ENCODE measurements at regions not wholly inside any gene's neighbourhood (a gene's known extent, or its start where the extent isn't known, plus 50 kb on each side); places are given as distances from the start of the nearest gene placed in this dataset.
"Not testable (repeated sequence)": the region's sequence is repeated elsewhere in the genome, so short reads cannot be mapped to it uniquely, and the experiment has no call there.

DNA sequence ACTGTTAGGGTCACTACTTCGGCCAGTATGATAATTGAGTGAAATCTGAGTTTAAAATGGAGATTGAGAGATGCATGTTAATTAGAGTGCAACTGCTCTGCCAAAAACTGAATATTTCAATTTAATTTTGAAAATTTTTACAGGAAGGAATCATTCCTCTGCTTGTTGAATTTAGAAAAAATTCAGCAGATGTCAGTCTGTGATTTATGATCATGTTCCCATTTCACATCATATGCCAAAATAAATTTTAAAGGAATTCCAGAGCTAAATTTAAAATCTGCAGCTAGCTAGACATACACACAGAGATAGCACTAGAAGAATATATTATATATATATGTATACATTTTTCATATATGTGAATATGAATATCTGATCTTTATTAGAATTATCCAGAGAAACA lies 797.6 kb upstream of the TMEM132C start:
- no peak for FAIRE-seq

DNA sequence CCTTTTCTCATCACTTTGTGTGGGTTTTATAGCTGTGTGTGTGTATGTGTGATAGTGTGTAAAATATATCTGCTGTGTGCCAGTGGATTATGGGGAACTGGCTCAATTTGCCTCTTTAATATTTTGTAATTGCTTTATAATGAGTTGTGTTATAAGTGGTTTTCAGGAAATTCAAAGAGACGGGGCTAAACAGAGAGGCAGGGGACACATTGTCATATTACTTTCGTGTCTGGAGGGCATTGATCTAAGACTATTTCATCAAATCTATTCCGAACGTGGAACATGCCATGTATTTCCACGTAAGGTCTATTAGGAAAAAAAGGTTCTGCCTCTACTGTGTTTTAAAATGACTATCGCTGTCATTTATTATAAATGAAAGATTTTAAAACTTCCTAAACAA lies 793.2 kb upstream of the TMEM132C start:
- FAIRE-seq: no peak

DNA sequence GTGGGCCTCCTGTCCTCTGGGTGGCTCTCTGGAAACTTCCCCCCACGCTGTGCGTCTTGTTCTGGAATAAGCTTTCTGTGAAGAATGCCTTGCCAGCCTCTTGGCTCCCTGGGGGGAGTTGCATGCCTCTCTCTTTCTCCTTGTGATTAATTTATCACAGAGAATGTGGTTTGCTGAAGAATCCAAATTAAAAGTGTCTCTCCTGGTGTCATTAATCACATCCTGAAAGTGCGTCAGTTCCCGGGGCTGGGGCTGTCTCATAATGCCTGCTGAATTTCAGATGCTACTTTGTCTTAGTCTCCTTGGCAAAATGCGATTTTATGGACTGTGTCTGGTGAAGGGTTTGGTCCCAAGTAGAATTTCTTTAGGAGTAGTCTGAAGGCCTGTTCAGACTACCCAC lies 787.7 kb upstream of the TMEM132C start:
- no peak for FAIRE-seq

DNA sequence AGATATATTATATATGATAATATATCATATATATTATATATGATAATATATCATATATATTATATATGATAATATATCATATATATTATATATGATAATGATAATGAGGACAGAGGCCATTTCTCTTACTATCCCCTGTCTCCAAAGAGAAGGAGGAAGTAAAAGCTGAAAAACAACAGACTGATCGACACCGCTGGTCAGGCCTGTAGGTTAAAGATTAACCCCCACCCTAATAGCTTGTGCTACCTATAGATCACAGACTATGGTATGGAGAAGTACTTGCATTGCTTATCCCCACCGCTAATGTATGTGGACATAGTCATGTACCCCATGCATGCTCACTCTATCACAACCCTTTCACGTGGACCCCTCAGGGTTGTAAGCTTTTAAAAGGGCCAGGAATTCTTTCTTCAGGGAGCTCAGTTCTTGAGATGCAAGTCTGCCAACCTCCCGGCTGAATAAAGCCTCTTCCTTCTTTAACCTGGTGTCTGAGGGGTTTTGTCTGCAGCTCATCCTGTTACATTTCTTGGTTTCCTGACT lies 786.1 kb upstream of the TMEM132C start:
- peak; percentile 100 for FAIRE-seq

DNA sequence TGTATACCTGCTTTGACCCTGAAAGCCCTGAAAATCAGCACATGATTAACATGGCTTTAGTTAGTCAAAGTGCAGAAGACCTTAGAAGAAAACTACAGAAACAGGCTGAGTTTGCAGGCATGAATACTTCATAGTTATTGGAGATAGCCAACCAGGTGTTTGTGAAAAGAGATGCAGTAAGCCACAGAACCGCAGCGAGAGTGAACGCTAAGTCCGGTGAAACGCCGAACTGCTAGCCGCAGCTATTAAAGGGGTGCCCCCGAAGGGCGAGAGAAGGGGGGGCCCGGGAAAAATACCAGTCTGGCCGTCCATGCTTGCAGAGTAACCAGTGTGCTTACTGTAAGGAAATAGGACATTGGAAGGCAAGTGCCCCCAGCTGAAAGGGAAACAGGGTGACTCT lies 784.0 kb upstream of the TMEM132C start:
- no peak for FAIRE-seq

DNA sequence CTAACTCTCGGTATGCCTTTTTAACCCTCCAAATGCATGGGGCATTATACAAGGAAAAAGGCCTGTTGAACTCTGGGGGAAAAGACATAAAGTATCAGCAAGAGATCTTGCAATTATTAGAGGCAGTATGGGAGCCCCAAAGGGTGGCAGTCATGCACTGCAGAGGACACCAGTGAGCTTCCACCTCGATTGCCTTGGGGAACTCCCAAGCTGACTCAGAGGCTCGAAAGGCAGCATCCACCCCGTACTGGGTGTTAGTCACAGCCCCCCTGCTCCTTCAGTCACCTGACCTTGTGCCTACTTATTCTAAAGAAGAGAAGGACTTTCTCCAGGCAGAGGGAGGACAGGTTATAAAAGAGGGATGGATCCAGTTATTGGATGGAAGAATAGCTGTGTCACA lies 781.4 kb upstream of the TMEM132C start:
- FAIRE-seq: no peak

DNA sequence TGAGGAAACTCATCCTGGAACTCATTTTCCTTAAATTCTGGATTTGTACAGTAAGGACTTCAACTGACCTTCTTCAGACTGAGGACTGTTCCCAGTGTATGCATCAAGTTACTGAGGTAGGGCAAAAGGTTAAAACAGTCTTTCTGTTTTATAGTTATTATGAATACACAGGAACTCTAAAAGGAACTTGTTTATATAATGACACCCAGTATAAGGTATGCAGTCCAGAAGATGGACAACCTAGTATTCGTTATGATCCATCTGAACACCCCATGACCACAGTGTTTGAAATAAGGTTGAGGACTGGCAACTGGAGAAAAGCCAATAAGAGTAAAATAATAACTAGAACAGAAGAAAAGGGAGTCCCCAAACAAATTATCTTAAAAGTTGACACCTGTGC lies 779.9 kb upstream of the TMEM132C start:
- no peak for FAIRE-seq

DNA sequence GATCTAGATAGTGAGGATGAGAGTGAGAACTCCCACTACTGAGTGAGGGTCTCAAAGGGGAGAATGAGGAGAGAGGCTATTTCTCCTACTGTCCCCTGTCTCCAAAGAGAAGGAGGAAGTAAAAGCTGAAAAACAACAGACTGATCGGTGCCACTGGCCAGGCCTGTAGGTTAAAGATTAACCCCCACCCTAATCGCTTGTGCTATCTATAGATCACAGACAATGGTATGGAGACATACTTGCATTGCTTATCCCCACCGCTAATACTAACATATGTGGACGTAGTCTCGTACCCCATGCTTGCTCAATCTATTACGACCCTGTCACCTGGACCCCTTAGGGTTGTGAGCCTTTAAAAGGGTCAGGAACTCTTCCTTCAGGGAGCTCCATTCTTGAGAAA lies 777.9 kb upstream of the TMEM132C start:
- FAIRE-seq: no peak

DNA sequence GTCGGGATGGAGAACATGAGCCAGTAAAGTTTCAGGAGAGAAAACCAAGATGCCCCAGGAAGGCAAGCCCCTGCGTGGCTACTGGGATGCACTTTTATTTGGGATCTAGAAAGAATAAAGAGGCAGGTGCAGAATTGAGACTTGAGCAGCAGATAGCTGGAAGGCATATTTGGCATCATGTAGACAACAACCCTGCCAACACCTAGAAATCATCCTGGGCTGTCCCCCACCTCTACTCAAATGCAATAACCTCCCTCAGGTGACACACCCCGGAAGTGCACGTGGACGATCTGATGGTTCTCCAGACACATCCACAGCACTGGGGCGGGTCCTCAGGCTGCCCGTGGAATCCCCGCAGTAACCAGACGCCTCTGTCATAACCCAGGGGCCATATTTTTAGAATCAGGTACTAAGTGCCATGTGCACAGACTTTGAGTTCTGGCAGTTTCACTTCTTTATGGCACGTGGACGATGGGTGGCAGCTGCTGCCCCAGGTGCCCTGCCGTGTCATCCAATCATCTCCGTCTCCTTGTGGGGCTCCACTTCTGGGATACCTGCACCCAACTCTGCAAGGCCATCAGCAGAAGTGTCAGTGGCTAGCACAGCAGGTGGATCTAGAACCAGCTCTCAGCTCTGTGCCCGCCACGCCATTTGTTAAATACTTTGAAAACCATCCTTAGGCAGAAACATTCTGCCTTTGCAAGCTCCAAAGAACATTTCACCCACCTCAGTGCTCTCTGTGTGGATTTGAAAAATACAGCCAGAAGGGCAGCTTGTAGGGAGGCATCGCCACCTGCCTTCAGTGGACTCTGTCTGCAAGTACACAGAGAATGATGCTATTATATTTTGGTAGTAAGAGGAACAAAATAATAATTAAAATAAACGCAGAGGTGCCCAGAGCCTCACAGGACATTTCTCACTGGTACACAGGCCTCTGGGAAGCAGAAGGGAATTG lies 771.7 kb upstream of the TMEM132C start:
- no peak for FAIRE-seq

DNA sequence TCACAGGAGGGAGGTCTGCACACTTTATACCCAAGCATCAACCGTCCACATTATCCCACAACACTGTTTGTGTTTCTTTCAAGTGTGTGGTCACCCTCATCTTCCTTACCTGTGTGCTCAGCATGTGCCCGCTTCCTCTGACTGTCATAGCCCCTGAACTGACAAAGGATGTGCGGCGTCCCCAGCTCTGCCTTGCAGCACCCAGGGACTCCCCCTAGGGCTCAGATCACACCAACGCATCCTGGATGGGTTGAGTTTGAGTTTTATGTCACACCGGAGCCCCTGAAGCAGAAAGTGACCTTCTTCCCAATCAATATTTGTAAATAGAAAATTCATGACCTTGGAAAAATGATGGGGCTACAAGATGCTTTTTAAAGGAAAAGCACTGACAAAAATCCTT lies 770.7 kb upstream of the TMEM132C start:
- no peak for FAIRE-seq

DNA sequence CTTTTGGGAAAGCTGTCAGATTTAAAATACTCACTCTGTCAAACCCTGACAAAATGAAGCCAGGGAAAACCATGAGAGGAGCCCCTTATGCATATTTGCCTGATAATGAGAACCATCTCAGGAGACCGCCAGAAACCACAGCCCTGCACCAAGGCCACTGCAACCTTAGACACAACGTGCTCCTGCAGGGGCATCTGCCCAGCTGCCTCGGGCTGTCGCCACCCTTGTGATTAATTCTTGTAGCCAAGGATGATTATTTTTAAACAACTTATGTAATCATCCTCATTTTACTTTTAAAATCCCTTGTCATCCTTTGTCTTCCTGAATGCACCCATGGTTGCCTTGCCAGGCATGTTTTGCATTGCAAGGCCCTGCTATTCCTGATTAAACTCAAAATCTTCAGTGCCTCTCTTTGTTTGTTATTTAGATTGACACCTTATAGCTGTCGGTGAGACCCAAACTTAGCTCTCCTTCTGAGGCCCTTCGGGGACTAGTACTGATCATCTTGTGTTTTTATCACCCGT lies 766.4 kb upstream of the TMEM132C start:
- FAIRE-seq: no peak

DNA sequence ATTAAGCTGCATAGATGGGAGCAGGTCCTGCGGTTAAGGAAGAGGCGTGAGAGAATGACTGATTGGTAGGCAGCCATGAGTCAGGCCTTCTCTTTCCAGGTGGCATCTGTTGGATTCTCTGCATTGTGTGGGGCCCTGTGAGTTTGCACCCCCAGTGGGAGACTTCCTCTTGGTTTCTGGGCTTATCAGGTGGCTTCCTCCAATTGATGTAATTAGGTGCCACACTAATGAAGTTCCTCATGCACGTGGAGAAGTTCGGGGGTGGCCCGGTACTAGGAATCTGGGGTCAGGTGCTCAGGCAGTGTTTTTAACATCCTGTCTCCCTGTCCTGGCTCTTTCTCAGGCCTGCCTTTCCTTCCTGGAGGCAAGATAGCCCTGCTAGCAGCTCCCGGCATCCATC lies 765.1 kb upstream of the TMEM132C start:
- no peak for FAIRE-seq

DNA sequence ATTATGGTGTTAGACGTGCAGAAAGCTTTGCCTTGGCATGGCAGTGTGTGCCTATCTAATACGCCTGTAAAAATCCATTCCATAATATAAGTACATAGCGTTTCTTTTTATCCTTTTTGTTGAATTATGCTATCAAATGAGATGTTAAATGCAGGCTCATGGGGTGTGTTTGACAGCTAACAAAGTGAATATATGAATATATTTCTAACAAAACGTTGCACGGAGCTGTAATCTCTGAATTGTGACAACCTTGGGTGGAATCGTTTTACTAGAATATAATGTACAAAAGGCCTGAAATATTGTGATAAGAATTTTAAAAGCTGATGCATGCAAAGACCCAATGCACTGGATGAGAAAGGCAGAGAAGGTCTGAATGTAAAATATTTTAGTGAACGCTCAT lies 763.7 kb upstream of the TMEM132C start:
- FAIRE-seq: no peak

DNA sequence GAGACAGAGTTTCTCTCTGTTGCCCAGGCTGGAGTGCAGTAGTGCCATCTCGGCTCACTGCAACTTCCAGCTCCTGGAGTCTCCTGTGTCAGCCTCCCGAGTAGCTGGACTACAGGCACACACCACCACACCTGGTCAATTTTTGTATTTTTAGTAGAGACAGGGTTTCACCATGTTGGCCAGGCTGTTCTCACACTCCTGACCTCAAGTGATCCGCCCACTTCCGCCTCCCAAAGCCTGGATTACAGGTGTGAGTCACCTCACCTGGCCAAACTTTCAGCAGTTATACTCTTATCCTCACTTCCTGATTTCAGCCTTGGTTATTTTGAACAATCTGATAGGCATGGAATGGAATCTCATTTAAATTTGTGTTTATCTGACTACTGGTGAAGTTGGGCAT lies 763.0 kb upstream of the TMEM132C start:
- not testable (repeated sequence) for FAIRE-seq

DNA sequence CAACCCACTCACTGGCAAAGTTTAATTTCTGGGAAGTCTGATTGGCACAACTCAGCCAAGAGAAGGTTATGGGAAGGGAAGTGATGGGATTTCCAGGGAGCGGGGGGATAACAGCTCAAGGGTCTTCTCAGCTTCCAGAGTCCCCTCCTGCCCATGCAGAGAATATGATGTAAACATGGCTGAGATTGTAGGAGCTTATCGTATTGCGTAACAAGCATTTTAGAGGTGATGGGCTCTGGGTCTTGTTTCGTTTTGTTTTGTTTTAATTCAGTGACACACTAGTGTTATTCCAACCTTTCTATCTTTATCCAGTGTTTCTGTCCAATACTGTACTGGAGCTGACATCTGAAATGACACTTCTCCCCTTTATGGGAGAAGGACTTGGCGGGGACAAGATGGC lies 762.1 kb upstream of the TMEM132C start:
- no peak for FAIRE-seq

DNA sequence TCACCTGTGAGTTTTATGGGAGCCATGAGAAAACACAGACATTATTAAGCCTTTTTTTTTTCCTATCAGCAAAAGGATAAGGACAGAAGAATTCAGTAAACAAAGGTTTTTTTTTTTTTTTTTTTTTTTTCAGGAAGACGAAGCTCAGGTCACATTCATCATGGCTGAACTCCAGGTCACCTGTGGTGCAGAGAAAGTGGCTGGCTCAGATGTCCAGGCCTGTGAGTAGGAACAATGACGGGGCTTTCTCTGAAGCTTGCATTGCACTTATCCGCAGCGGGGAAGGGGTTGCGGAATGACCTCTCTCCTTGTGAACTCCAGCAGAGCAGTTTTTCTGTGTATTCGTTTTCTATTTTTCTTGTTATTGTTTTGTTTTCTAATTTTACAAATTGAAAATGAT lies 759.6 kb upstream of the TMEM132C start:
- no peak for FAIRE-seq

DNA sequence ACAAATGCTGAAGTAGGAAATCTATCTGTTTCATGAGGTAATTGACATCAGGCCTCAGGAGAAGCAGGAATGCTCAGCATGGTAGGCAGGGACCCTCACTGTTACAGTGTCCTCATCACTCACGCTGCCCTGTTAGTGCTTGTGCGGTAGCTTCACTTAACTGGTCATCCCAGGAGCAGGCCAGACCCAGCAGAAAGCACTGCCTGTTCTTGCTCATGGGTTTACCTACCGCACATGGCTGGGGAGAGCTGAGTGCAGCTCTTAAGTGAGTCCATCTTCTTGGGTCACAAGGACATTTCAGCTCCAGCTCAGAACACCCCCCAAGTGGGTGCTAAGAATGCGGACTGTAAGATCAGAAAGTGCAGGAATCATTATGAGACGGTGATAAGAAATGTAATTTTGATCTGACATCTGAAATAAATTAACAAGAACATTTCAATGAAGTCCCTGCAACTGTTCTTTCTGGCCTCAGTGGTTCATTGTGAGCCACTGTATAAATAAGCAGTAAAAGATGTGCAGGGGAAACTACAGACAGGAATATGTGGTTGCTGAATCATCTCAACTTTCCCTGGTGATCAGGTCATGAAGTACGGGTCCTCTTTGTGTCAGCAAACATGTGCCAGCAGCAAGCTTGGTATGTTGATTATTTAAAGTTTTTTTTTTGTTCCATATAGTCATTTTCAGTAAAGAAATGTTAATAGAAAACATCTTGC lies 757.7 kb upstream of the TMEM132C start:
- no peak for FAIRE-seq

DNA sequence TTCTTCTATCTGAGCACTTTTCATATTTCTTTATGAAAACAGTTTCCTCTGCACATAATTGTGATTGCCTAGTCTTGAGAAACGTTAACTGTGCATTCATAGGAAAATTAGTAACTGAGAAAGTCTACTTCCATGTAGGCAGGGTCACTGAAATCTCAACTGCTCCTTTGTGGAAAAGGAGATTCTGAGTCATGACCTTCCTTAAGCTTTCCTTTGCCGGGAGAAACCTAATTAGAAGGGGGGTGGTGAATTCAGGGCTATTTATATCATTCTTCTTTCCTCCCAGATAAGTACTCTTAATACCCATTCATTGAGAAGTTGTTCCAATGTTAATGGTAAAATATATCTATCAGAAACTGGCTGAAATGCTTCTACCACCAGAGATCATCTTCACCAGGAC lies 751.0 kb upstream of the TMEM132C start:
- no peak for FAIRE-seq

DNA sequence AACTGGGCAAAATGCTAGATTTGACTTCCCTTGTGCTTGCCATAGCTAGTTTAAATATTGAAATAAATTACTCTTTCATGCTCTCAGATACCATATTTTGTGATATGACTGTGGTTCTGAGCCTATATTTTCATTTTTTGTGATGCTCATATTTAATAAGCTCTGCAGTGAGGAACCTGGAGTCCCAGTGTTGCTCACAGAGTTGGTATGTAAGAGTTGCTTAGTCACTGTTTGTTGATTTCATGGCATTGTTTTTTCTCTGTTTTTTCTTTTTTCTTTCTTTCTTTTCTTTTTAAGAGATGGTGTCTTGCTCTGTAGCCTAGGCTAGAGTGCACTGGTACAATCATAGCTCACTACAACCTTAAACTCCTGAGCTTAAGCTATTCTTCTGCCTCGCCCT lies 750.5 kb upstream of the TMEM132C start:
- FAIRE-seq: no peak

DNA sequence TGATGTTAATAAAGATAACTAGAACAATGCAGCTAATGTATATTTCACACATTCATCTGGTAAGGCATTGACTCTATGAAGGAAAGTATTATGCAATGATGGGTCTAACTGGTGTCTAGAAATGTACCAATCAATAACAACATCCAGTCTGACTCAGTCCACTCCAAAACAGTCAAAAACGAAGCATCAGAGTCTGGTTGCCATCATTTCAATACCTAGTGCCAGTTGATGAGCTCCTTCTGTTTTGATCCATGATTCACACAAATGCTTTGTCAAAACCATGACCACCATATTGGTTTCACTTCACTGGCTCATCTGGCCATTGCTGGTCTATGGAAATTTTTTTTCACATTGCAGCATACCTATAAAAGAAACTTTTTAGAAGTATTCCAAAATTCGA lies 747.2 kb upstream of the TMEM132C start:
- no peak for FAIRE-seq

DNA sequence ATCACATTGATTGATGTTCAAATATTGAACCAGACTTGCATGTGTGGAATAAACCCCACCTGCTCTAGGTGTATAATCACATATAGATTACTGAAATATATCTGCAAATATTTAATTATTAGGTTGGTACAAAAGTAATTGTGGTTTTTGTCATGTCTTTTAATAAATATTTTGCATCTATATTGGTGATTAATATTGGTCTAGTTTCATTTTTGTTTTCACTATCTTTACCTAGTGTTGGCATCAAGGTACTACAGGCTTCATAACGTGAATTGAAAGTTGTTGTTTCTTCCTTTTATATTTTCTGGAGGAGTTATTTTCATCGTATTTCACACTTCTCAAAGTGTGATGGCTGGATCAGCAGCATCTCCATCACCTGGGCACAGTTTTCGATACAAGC lies 740.0 kb upstream of the TMEM132C start:
- no peak for FAIRE-seq

DNA sequence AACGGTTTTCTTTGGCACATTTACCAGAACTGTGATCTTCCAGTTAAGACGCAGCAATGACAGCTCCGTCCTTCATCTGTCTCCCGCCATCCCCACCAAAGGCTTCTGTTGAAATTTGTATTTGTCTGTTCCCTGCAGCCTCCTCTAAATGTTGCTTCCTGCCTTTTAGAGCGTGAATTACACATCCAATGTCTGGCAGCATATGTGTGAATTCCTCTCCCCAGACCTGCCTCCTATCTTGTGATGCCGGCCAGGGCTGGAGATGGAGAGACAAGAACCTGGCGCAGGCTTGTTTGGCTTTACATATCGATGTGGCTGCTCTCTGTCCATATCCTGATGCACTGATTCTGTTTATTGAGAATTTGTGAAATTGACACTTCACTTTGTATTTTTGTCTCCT lies 738.4 kb upstream of the TMEM132C start:
- FAIRE-seq: no peak

DNA sequence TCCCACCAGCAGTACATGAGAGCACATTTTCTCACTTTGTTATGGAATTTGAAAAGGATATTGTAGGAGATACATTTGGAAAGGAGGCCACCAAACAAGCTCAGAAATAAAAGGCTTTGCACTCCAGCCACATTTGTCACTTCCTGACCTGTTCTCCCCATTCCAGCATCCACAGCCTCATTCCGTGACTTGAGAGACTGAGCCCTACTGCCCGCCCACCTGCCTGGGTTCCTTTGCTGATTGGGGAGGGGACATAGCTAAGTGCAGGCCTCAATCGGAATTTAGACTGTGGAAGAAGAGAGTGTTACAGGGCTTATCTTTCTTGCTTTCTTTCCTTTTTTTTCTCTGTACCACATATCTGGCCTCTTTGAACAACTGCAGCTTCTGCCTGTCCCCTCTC lies 735.4 kb upstream of the TMEM132C start:
- no peak for FAIRE-seq

DNA sequence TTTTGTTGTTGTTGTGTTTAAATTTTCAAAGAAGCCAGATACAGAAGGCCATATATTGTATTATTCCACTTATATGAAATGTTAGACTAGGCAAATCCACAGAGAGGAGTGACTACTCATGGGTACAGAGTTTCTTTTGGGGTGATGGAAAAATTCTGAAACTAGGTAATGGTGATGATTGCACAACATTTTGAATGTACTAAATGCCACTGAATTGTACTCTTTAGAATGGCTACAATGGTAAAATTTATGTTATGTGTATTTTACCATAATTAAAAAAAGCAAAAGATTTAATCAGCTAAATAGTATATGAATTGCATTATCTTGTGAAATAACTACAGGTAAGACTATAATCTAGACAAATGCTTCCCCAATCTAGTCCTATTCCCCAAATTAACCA lies 733.6 kb upstream of the TMEM132C start:
- FAIRE-seq: no peak

Data from colon (tissue), 2 donors.